Natural killer cell (primary cell): ENCODE measurements at regions not wholly inside any gene's neighbourhood (a gene's known extent, or its start where the extent isn't known, plus 50 kb on each side); places are given as distances from the start of the nearest gene placed in this dataset.

Experiments
- ATAC-seq, 3 donors: fragments of 150-1000 bp in 2 of 3; fragments of 200-7000 bp in 1 of 3; cut with Tn5 transposase; 1 replicate in 1 of 3; 2 replicates in 2 of 3; pipeline ENCODE4 v1.10.0; 2021; ENCODE audit warnings: mild to moderate bottlenecking in 2 of 3, moderate library complexity in 2 of 3
- DNase-seq, 2 donors: peaks; one replicate each; pipeline versions ENCODE4 v3.0.0 to v3.0.0-alpha.2; 2013 to 2021; ENCODE audit warnings: mixed read lengths in 1 of 2
- H3K27ac ChIP-seq: one replicate; pipeline ENCODE4 v1.5.1; 2013; ENCODE audit warnings: mild to moderate bottlenecking, low read length
- H3K27me3 ChIP-seq: one replicate; pipeline ENCODE4 v1.6.1; 2013; ENCODE audit warnings: low read length; ENCODE audit not compliant: control insufficient read depth, insufficient read depth
- H3K36me3 ChIP-seq: one replicate; pipeline ENCODE4 v1.6.1; 2013; ENCODE audit warnings: low read length; ENCODE audit not compliant: control insufficient read depth, insufficient read depth
- H3K4me1 ChIP-seq: one replicate; pipeline ENCODE4 v1.6.1; 2013; ENCODE audit warnings: low read length; ENCODE audit not compliant: control insufficient read depth, insufficient read depth
- H3K4me3 ChIP-seq: one replicate; pipeline ENCODE4 v1.5.1; 2013; ENCODE audit warnings: low read length
- H3K9me3 ChIP-seq: one replicate; pipeline ENCODE4 v1.6.1; 2013; ENCODE audit warnings: low read length; ENCODE audit not compliant: control insufficient read depth, insufficient read depth
- H3K27ac Mint-ChIP-seq, 2 donors: one replicate each; pipeline ENCODE4 v1.8.0; 2022; ENCODE audit warnings: mild to moderate bottlenecking in 2 of 2, mixed read lengths in 2 of 2, moderate library complexity in 1 of 2
- H3K27me3 Mint-ChIP-seq, 2 donors: one replicate each; pipeline ENCODE4 v1.8.0; 2022; ENCODE audit warnings: low read depth in 2 of 2, mixed read lengths in 2 of 2
- H3K36me3 Mint-ChIP-seq: one replicate; pipeline ENCODE4 v1.8.0; 2022; ENCODE audit warnings: mixed read lengths
- H3K4me1 Mint-ChIP-seq, 2 donors: one replicate each; pipeline ENCODE4 v1.8.0; 2022; ENCODE audit warnings: mixed read lengths in 2 of 2
- H3K4me3 Mint-ChIP-seq: one replicate; pipeline ENCODE4 v1.8.0; 2022; ENCODE audit warnings: mild to moderate bottlenecking, moderate library complexity, mixed read lengths
- H3K9me3 Mint-ChIP-seq, 2 donors: one replicate each; pipeline ENCODE4 v1.8.0; 2022; ENCODE audit warnings: mixed read lengths in 2 of 2
- WGBS: methylation state at CpG from one replicate; pipeline ENCODE4 v1.1.7; 2013; ENCODE audit warnings: missing lambda C conversion rate; ENCODE audit not compliant: insufficient coverage; 5-methylcytosine and 5-hydroxymethylcytosine counted together
- intact Hi-C: fragments of 100-400 bp; cut with micrococcal nuclease; formaldehyde crosslinking; loops from one replicate; pipeline ENCODE4 v1.14.2; 2022
- TF ChIP-seq, protein P1 (sequence below): fragments of 200-600 bp; IDR thresholded peaks from one replicate; pipeline ENCODE4 v1.8.0; 2022; ENCODE audit warnings: antibody characterized with exemption

DNA sequence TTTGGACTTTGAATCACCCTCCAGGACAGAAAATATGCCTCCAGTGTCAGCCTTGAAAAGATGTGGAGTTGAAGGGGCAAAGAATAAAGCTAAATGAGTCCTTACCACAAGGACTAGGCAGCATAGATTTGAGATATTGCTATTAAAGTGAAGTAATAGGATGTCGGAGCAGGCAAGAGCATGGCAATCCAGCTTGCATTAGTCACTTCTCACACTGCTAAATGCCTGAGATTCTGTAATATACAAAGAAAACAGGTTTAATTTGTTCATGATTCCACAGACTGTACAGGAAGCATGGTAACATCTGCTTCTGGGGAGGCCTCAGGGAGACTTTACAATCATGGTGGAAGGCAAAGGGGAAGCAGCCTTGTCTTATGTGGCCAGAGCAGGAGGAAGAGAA lies 109.8 kb upstream of the PCDH7 start:
- no peak overlapping the region for H3K27ac Mint-ChIP-seq
- TF ChIP-seq, protein P1, sequence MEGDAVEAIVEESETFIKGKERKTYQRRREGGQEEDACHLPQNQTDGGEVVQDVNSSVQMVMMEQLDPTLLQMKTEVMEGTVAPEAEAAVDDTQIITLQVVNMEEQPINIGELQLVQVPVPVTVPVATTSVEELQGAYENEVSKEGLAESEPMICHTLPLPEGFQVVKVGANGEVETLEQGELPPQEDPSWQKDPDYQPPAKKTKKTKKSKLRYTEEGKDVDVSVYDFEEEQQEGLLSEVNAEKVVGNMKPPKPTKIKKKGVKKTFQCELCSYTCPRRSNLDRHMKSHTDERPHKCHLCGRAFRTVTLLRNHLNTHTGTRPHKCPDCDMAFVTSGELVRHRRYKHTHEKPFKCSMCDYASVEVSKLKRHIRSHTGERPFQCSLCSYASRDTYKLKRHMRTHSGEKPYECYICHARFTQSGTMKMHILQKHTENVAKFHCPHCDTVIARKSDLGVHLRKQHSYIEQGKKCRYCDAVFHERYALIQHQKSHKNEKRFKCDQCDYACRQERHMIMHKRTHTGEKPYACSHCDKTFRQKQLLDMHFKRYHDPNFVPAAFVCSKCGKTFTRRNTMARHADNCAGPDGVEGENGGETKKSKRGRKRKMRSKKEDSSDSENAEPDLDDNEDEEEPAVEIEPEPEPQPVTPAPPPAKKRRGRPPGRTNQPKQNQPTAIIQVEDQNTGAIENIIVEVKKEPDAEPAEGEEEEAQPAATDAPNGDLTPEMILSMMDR: no peak
- H3K4me3 Mint-ChIP-seq: no peak overlapping the region
- 100% methylated on average over 1 of the region's 1 CpG for WGBS
- peaks cover 13 to 16% of the 10 kb centered on the region in 2 donors for H3K9me3 Mint-ChIP-seq
- Histone ChIP-seq H3K27me3 (no peaks in the 10 kb centered on the region), H3K9me3 (no peaks in the 10 kb centered on the region), H3K4me3 (no peak overlapping the region), H3K36me3 (no peaks in the 10 kb centered on the region), H3K27ac (no peak overlapping the region), H3K4me1 (no peaks in the 10 kb centered on the region)
- DNase-seq: no peak
- intact Hi-C loops: no loop called here
- no peaks in the 10 kb centered on the region for H3K36me3 Mint-ChIP-seq
- ATAC-seq: no peak
- H3K4me1 Mint-ChIP-seq: no peaks in the 10 kb centered on the region
- H3K27me3 Mint-ChIP-seq: no peaks in the 10 kb centered on the region

DNA sequence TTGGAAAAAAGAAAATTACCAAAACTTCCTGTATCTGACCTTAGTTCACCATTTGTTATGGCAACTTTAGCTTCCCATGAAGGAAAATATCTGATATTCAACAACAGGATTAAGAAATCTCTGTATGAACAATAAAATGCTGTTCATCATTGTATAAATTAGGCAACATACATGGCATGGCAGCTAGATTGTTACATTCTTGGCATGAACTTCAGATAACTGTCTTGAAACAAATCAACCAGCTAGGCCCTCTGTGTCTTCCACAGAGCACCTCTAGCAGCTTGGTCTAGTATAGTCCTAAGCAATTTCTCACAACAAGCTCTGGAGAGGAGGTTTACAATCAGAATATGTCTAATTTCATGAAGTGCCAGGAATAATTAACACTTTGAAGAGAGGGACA lies 105.4 kb upstream of the PCDH7 start:
- DNase-seq (no peak), ATAC-seq (no peak)
- Histone ChIP-seq H3K4me3 (no peak overlapping the region), H3K27me3 (no peaks in the 10 kb centered on the region), H3K27ac (no peak overlapping the region), H3K36me3 (no peaks in the 10 kb centered on the region), H3K4me1 (no peaks in the 10 kb centered on the region), H3K9me3 (no peaks in the 10 kb centered on the region)
- H3K9me3 Mint-ChIP-seq: peaks cover 7 to 14% of the 10 kb centered on the region in 2 donors
- no peaks in the 10 kb centered on the region for H3K4me1 Mint-ChIP-seq
- TF ChIP-seq, protein P1: no peak
- no peaks in the 10 kb centered on the region for H3K27me3 Mint-ChIP-seq
- H3K36me3 Mint-ChIP-seq: no peaks in the 10 kb centered on the region
- H3K27ac Mint-ChIP-seq: no peak overlapping the region
- H3K4me3 Mint-ChIP-seq: no peak overlapping the region
- intact Hi-C loops: no loop called here

- Histone ChIP-seq H3K9me3 (no peaks in the 10 kb centered on the region), H3K27ac (no peak overlapping the region), H3K4me1 (no peaks in the 10 kb centered on the region), H3K36me3 (no peaks in the 10 kb centered on the region), H3K4me3 (no peak overlapping the region), H3K27me3 (no peaks in the 10 kb centered on the region)
- no peaks in the 10 kb centered on the region for H3K4me1 Mint-ChIP-seq
- DNase-seq (no peak), ATAC-seq (no peak)
- H3K9me3 Mint-ChIP-seq: peaks cover 5 to 8% of the 10 kb centered on the region in 2 donors
- H3K27ac Mint-ChIP-seq: no peak overlapping the region
- no peaks in the 10 kb centered on the region for H3K27me3 Mint-ChIP-seq
- peaks cover 5% of the 10 kb centered on the region for H3K36me3 Mint-ChIP-seq
- WGBS: 83% methylated on average over 2 of the region's 2 CpGs
- TF ChIP-seq, protein P1: no peak
- intact Hi-C loops: no loop called here
- no peak overlapping the region for H3K4me3 Mint-ChIP-seq
Measured at GRCh38 chr4:30616942-30617646, 103.1 kb upstream of the PCDH7 start.

GRCh38 chr4:30617836-30618235 lies 102.3 kb upstream of the PCDH7 start:
- no peak overlapping the region for H3K27ac ChIP-seq
- WGBS: 90% methylated on average over 1 of the region's 2 CpGs
- no peak overlapping the region for H3K4me3 ChIP-seq
- H3K4me3 Mint-ChIP-seq: no peak overlapping the region
- intact Hi-C loops: no loop called here
- H3K36me3 Mint-ChIP-seq: peaks cover 5% of the 10 kb centered on the region
- no peaks in the 10 kb centered on the region for H3K27me3 ChIP-seq
- H3K4me1 Mint-ChIP-seq: no peaks in the 10 kb centered on the region
- no peaks in the 10 kb centered on the region for H3K36me3 ChIP-seq
- TF ChIP-seq, protein P1: no peak
- DNase-seq (no peak), ATAC-seq (no peak)
- H3K27me3 Mint-ChIP-seq: no peaks in the 10 kb centered on the region
- H3K9me3 Mint-ChIP-seq: peaks cover 2 to 8% of the 10 kb centered on the region in 2 donors
- H3K27ac Mint-ChIP-seq: no peak overlapping the region
- no peaks in the 10 kb centered on the region for H3K9me3 ChIP-seq
- no peaks in the 10 kb centered on the region for H3K4me1 ChIP-seq
